Spleen (tissue), 11 donors: ENCODE measurements at regions not wholly inside any gene's neighbourhood (a gene's known extent, or its start where the extent isn't known, plus 50 kb on each side); places are given as distances from the start of the nearest gene placed in this dataset.

ENCODE experiments used
- DNase-seq: peaks from one replicate; pipeline ENCODE4 v3.0.0-alpha.2; 2020
- H3K27ac ChIP-seq, 8 donors: fragments of 200-600 bp; sonication (generic) in 7 of 8; 1 replicate in 4 of 8; 2 replicates in 4 of 8; pipeline versions ENCODE4 v1.5.0 to v1.8.0; 2016 to 2021; ENCODE audit warnings: inconsistent platforms in 4 of 8, mild to moderate bottlenecking in 4 of 8, moderate library complexity in 1 of 8
- H3K27me3 ChIP-seq, 7 donors: fragments of 200-600 bp; sonication (generic) in 6 of 7; replicated peaks in 1 of 7; 1 replicate in 4 of 7; 2 replicates in 3 of 7; pipeline versions ENCODE4 v1.5.0 to v1.8.0; 2016 to 2021; ENCODE audit warnings: inconsistent platforms in 3 of 7, mild to moderate bottlenecking in 1 of 7
- H3K36me3 ChIP-seq, 6 donors: fragments of 200-600 bp; sonication (generic) in 5 of 6; 1 replicate in 4 of 6; 2 replicates in 2 of 6; pipeline versions ENCODE4 v1.5.0 to v1.8.0; 2016 to 2021; ENCODE audit warnings: inconsistent platforms in 2 of 6
- H3K4me1 ChIP-seq, 6 donors: fragments of 200-600 bp; sonication (generic) in 5 of 6; 1 replicate in 3 of 6; 2 replicates in 3 of 6; pipeline versions ENCODE4 v1.5.0 to v1.8.0; 2016 to 2021; ENCODE audit warnings: inconsistent platforms in 3 of 6
- H3K4me3 ChIP-seq, 8 donors: fragments of 200-600 bp; sonication (generic) in 7 of 8; 1 replicate in 4 of 8; 2 replicates in 4 of 8; pipeline versions ENCODE4 v1.5.0 to v1.8.0; 2016 to 2021; ENCODE audit warnings: inconsistent platforms in 4 of 8, mild to moderate bottlenecking in 4 of 8, moderate library complexity in 2 of 8
- H3K9me3 ChIP-seq, 8 donors: fragments of 200-600 bp; sonication (generic) in 7 of 8; 1 replicate in 4 of 8; 2 replicates in 4 of 8; pipeline versions ENCODE4 v1.5.0 to v1.8.0; 2016 to 2021; ENCODE audit warnings: inconsistent platforms in 4 of 8
- CTCF ChIP-seq, 11 experiments: fragments of 200-600 bp in 7 of 11; fragments of 450-650 bp in 4 of 11; sonication (generic) in 4 of 11; IDR thresholded peaks in 8 of 11; conservative IDR thresholded peaks in 3 of 11; 1 replicate in 7 of 11; 2 replicates in 4 of 11; pipeline versions ENCODE4 v1.4.0 to v1.8.0; 2016 to 2021; ENCODE audit warnings: antibody characterized with exemption in 11 of 11, inconsistent platforms in 4 of 11, mild to moderate bottlenecking in 1 of 11
- POLR2A ChIP-seq, 3 donors: fragments of 450-650 bp; IDR thresholded peaks; one replicate each; pipeline ENCODE4 v1.5.1; 2017; ENCODE audit warnings: antibody characterized with exemption in 3 of 3, mild to moderate bottlenecking in 1 of 3
- POLR2AphosphoS5 ChIP-seq, 3 donors: sonication (generic); formaldehyde crosslinking; IDR thresholded peaks; one replicate each; pipeline ENCODE4 v1.5.1; 2017; ENCODE audit warnings: antibody characterized with exemption in 3 of 3
- WGBS, 5 donors: extraction: QIAGEN DNeasy Blood & Tissue Kit in 3 of 5; methylation state at CpG; one replicate each; pipeline versions ENCODE4 v1.1.5 to v1.1.7; 2013 to 2018; 5-methylcytosine and 5-hydroxymethylcytosine counted together
- intact Hi-C: fragments of 100-400 bp; cut with DNase I; formaldehyde crosslinking; loops from one replicate; pipeline ENCODE4 v1.15.0; 2023; ENCODE audit warnings: low total_unique reads
- donor health status: healthy with polysubstance abuse.
- donor health status: DM: no; HTN: no; CAD: no; lungs with moderate emphysema.
- donor health status: DM: no; HTN: no; CAD: no.
- donor health status: Bipolar disorder and iron deficiency.
- donor health status: healthy.
- donor health status: DM: no; HTN: no; CAD: no.
- donor health status: DM: yes; HTN: yes; CAD: no.

- Histone ChIP-seq H3K27me3 (no peaks in the 10 kb centered on the region), H3K9me3 (peaks cover 0 to 13% (median 2%) of the 10 kb centered on the region in 8 donors), H3K36me3 (no peaks in the 10 kb centered on the region), H3K4me1 (no peaks in the 10 kb centered on the region), H3K27ac (no peak overlapping the region), H3K4me3 (no peak overlapping the region)
- no peak for TF ChIP-seq CTCF (IDR thresholded peaks at IDR 0.05 in 8 of 11, conservative IDR thresholded peaks at IDR 0.05 in 3 of 11)
- TF ChIP-seq POLR2A (IDR thresholded peaks at IDR 0.05), result no peak
- TF ChIP-seq POLR2AphosphoS5 (IDR thresholded peaks at IDR 0.05), result no peak
- WGBS, 5 donors, result 64 to 77% (median 75%) methylated on average over 3 of the region's 3 CpGs
- DNase-seq, result no peak
- intact Hi-C loops, result no loop called here
Measured at GRCh38 chr5:63500242-63500641, 462.0 kb downstream of the HTR1A start.

- TF ChIP-seq CTCF (IDR thresholded peaks at IDR 0.05 in 8 of 11, conservative IDR thresholded peaks at IDR 0.05 in 3 of 11) (no peak), POLR2A (IDR thresholded peaks at IDR 0.05) (no peak), POLR2AphosphoS5 (IDR thresholded peaks at IDR 0.05) (no peak)
- H3K4me1 ChIP-seq, result no peaks in the 10 kb centered on the region
- intact Hi-C loops, result no loop called here
- H3K36me3 ChIP-seq, result no peaks in the 10 kb centered on the region
- no peak overlapping the region for H3K4me3 ChIP-seq
- DNase-seq, result no peak
- H3K9me3 ChIP-seq, result peaks cover 0 to 12% (median 0%) of the 10 kb centered on the region in 8 donors
- no peaks in the 10 kb centered on the region for H3K27me3 ChIP-seq
- H3K27ac ChIP-seq, result no peak overlapping the region
Measured at GRCh38 chr5:63495225-63495624, 467.0 kb downstream of the HTR1A start.

- no peak for TF ChIP-seq POLR2AphosphoS5 (IDR thresholded peaks at IDR 0.05)
- no peak for TF ChIP-seq POLR2A (IDR thresholded peaks at IDR 0.05)
- TF ChIP-seq CTCF (IDR thresholded peaks at IDR 0.05 in 8 of 11, conservative IDR thresholded peaks at IDR 0.05 in 3 of 11), result no peak
- H3K27ac ChIP-seq, result no peak overlapping the region
- no peak for DNase-seq
- no peaks in the 10 kb centered on the region for H3K4me1 ChIP-seq
- H3K9me3 ChIP-seq, result peaks cover 0 to 41% (median 23%) of the 10 kb centered on the region in 8 donors
- intact Hi-C loops, result no loop called here
- no peaks in the 10 kb centered on the region for H3K36me3 ChIP-seq
- 71 to 92% (median 92%) methylated on average over 1 of the region's 1 CpG for WGBS, 5 donors
- no peak overlapping the region for H3K4me3 ChIP-seq
- no peaks in the 10 kb centered on the region for H3K27me3 ChIP-seq
Measured at GRCh38 chr5:63483338-63483737, 478.9 kb downstream of the HTR1A start.

GRCh38 chr5:63473335-63473967 lies 488.8 kb downstream of the HTR1A start:
- WGBS, 5 donors, result 58 to 91% (median 69%) methylated on average over 1 of the region's 1 CpG
- no peaks in the 10 kb centered on the region for H3K36me3 ChIP-seq
- no peaks in the 10 kb centered on the region for H3K27me3 ChIP-seq
- DNase-seq, result no peak
- no peak overlapping the region for H3K27ac ChIP-seq
- TF ChIP-seq POLR2A (IDR thresholded peaks at IDR 0.05) (no peak), POLR2AphosphoS5 (IDR thresholded peaks at IDR 0.05) (no peak), CTCF (IDR thresholded peaks at IDR 0.05 in 8 of 11, conservative IDR thresholded peaks at IDR 0.05 in 3 of 11) (no peak)
- H3K9me3 ChIP-seq, result peaks cover 0 to 19% (median 4%) of the 10 kb centered on the region in 8 donors
- intact Hi-C loops, result no loop called here
- H3K4me3 ChIP-seq, result no peak overlapping the region
- H3K4me1 ChIP-seq, result no peaks in the 10 kb centered on the region
